OCI-LY1 (cell line): ENCODE measurements at regions not wholly inside any gene's neighbourhood (a gene's known extent, or its start where the extent isn't known, plus 50 kb on each side); places are given as distances from the start of the nearest gene placed in this dataset.

ENCODE experiments used
- H2AFZ ChIP-seq: fragments of 200-600 bp; sonication (generic), shearing (Covaris generic); 2 replicates; pipeline ENCODE4 v1.6.0; 2014; ENCODE audit warnings: antibody characterized with exemption, mild to moderate bottlenecking, low read length
- H3F3A ChIP-seq: fragments of 200-600 bp; sonication (generic), shearing (Covaris generic); 2 replicates; pipeline ENCODE4 v1.6.0; 2014; ENCODE audit warnings: mild to moderate bottlenecking, antibody characterized with exemption, low read length, moderate library complexity; ENCODE audit not compliant: insufficient read depth
- H3K27ac ChIP-seq: fragments of 200-600 bp; sonication (generic); 2 replicates; pipeline ENCODE4 v1.5.1; 2014; ENCODE audit warnings: low read length, mixed run types, mild to moderate bottlenecking, low read depth; ENCODE audit not compliant: poor library complexity, severe bottlenecking
- H3K27me3 ChIP-seq: fragments of 200-600 bp; sonication (generic); 2 replicates; pipeline ENCODE4 v1.6.0; 2014; ENCODE audit warnings: antibody characterized with exemption, mild to moderate bottlenecking, low read length, moderate library complexity; ENCODE audit not compliant: insufficient read depth
- H3K36me3 ChIP-seq: fragments of 200-600 bp; sonication (generic); 2 replicates; pipeline ENCODE4 v1.6.1; 2014; ENCODE audit warnings: mild to moderate bottlenecking, antibody characterized with exemption, low read length, moderate library complexity, mixed read lengths; ENCODE audit not compliant: insufficient read depth
- H3K4me1 ChIP-seq: fragments of 200-600 bp; sonication (generic); 2 replicates; pipeline ENCODE4 v1.5.1; 2014; ENCODE audit warnings: mild to moderate bottlenecking, low read length, moderate library complexity; ENCODE audit not compliant: insufficient read depth, severe bottlenecking
- H3K4me2 ChIP-seq: fragments of 200-600 bp; sonication (generic), shearing (Covaris generic); 2 replicates; pipeline ENCODE4 v1.6.1; 2014; ENCODE audit warnings: low read length
- H3K4me3 ChIP-seq: fragments of 200-600 bp; sonication (generic); 2 replicates; pipeline ENCODE4 v1.5.1; 2014; ENCODE audit warnings: low read length, low read depth, mild to moderate bottlenecking, mixed read lengths; ENCODE audit not compliant: poor library complexity, severe bottlenecking
- H3K79me2 ChIP-seq: fragments of 200-600 bp; shearing (Covaris generic); 2 replicates; pipeline ENCODE4 v1.6.1; 2016; ENCODE audit warnings: mixed run types, low read length, mixed read lengths; ENCODE audit not compliant: insufficient read depth
- H3K9ac ChIP-seq: fragments of 200-600 bp; sonication (generic), shearing (Covaris generic); 2 replicates; pipeline ENCODE4 v1.6.1; 2014; ENCODE audit warnings: mild to moderate bottlenecking, low read length, mixed read lengths
- H3K9me2 ChIP-seq: fragments of 200-600 bp; sonication (generic), shearing (Covaris generic); 2 replicates; pipeline ENCODE4 v1.6.1; 2014; ENCODE audit warnings: low read depth, mild to moderate bottlenecking, low read length, mixed read lengths
- H3K9me3 ChIP-seq: fragments of 200-600 bp; shearing (Covaris generic); 2 replicates; pipeline ENCODE4 v1.6.1; 2014; ENCODE audit warnings: low read length, mixed read lengths
- H4K20me1 ChIP-seq: fragments of 200-600 bp; sonication (generic), shearing (Covaris generic); 2 replicates; pipeline ENCODE4 v1.6.0; 2016; ENCODE audit warnings: mild to moderate bottlenecking, low read length; ENCODE audit not compliant: insufficient read depth
- EZH2 ChIP-seq: fragments of 200-600 bp; sonication (generic), shearing (Covaris generic); IDR thresholded peaks from 2 replicates; pipeline ENCODE4 v1.8.0; 2017; ENCODE audit warnings: borderline replicate concordance, mixed run types, mild to moderate bottlenecking, antibody characterized with exemption, low read length, moderate library complexity, mixed read lengths
- TF ChIP-seq, protein P1 (sequence below): fragments of 200-600 bp; sonication (generic), shearing (Covaris generic); IDR thresholded peaks from 2 replicates; pipeline ENCODE4 v1.5.1; 2017; ENCODE audit warnings: mild to moderate bottlenecking, antibody characterized with exemption, low read length, moderate library complexity, mixed read lengths

DNA sequence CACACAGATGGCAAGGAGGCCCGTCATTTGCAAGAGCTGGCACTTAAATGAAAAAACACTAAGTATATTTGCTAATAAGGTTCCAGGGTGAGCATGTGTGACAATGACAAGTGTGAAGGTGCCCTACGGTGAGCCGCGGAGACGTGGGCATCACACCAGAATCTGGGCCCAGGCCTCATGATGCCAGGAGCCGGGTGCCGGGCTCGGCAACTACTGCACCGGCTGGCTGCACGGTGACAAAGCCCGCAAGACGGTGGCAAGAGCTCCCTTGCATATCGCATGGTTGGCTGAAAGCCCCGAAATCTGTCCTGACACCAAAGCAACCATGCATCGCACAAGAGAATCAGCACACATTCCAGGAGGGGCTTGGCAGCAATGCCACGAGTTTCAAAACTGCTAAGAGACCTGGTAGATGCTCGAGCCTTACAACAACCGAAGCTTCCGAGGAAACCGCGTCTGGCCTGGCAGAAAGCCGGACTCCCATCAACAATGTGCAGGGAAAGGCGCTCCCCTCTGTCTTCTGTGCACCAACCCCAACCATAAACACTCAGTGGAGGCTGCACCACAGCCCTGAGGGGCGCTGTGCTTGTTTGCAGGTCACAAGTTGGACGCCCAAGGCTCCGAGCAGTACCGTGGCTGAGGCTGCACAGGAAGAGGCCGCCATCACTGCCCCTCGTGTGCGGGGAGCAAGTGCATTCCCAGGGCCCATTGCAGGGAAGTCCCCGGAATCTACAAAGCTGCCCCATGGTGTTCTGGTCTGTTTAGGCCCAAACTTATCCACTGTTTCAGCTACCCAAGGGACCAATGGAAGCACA lies 339.7 kb downstream of the CTTN start:
- no peaks in the 10 kb centered on the region for H3K36me3 ChIP-seq
- H3K9ac ChIP-seq = no peak overlapping the region
- H3K9me3 ChIP-seq = no peaks in the 10 kb centered on the region
- no peaks in the 10 kb centered on the region for H3K9me2 ChIP-seq
- TF ChIP-seq, protein P1, sequence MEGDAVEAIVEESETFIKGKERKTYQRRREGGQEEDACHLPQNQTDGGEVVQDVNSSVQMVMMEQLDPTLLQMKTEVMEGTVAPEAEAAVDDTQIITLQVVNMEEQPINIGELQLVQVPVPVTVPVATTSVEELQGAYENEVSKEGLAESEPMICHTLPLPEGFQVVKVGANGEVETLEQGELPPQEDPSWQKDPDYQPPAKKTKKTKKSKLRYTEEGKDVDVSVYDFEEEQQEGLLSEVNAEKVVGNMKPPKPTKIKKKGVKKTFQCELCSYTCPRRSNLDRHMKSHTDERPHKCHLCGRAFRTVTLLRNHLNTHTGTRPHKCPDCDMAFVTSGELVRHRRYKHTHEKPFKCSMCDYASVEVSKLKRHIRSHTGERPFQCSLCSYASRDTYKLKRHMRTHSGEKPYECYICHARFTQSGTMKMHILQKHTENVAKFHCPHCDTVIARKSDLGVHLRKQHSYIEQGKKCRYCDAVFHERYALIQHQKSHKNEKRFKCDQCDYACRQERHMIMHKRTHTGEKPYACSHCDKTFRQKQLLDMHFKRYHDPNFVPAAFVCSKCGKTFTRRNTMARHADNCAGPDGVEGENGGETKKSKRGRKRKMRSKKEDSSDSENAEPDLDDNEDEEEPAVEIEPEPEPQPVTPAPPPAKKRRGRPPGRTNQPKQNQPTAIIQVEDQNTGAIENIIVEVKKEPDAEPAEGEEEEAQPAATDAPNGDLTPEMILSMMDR = no peak
- no peaks in the 10 kb centered on the region for H3K27me3 ChIP-seq
- no peaks in the 10 kb centered on the region for H3F3A ChIP-seq
- H3K4me1 ChIP-seq = no peaks in the 10 kb centered on the region
- H4K20me1 ChIP-seq = no peaks in the 10 kb centered on the region
- no peak overlapping the region for H3K27ac ChIP-seq
- no peak overlapping the region for H3K4me3 ChIP-seq
- H3K79me2 ChIP-seq = no peaks in the 10 kb centered on the region
- no peak overlapping the region for H2AFZ ChIP-seq
- H3K4me2 ChIP-seq = no peak overlapping the region

DNA sequence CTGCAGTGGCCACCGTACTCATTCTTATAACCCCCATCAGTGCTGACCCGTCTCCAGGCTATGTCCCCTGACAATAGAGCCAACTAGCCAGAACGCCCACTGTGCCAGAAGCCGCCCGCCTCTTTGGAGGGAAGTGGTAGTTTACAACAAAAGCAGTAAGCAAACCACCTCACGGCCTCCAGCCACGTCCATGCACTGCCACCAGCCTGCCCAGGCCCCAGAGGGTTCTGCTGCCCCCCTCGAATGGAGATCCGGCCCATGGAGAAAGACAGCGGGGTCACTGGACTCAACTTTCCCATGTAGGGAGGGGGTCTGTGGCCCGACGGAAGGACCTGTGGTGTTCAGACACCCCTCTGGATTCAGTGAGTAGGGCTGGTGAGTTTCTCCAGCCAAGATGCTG lies 340.3 kb downstream of the CTTN start:
- no peak for TF ChIP-seq EZH2
- TF ChIP-seq, protein P1 = no peak
- H2AFZ ChIP-seq = no peak overlapping the region
- H3K36me3 ChIP-seq = no peaks in the 10 kb centered on the region
- no peaks in the 10 kb centered on the region for H3K9me2 ChIP-seq
- H4K20me1 ChIP-seq = no peaks in the 10 kb centered on the region
- no peaks in the 10 kb centered on the region for H3K79me2 ChIP-seq
- H3K27ac ChIP-seq = no peak overlapping the region
- no peak overlapping the region for H3K4me3 ChIP-seq
- H3K9ac ChIP-seq = no peak overlapping the region
- no peak overlapping the region for H3K4me2 ChIP-seq
- no peaks in the 10 kb centered on the region for H3K4me1 ChIP-seq
- H3F3A ChIP-seq = no peaks in the 10 kb centered on the region
- no peaks in the 10 kb centered on the region for H3K27me3 ChIP-seq
- no peaks in the 10 kb centered on the region for H3K9me3 ChIP-seq

DNA sequence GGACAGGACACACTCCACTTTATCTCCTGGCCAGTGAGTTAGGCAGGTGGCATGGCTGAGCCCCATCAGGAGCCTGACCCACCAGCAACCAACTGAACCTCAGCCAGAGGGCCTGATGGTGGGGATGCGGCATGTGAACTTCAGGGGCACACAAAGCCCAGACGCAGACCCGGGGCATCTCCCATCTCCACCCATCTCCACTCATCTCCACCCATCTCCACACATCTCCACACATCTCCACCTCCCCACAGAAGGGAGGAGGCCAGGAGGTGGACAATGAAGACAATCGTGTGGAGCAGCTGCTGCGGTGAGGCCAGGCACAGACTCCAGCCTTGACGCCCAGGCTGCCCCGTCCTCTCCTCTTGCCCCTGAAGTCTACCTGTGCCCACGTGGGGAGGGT lies 340.8 kb downstream of the CTTN start:
- H3K9me3 ChIP-seq = no peaks in the 10 kb centered on the region
- no peak for TF ChIP-seq EZH2
- TF ChIP-seq, protein P1 = no peak
- H3K27me3 ChIP-seq = no peaks in the 10 kb centered on the region
- H4K20me1 ChIP-seq = no peaks in the 10 kb centered on the region
- no peaks in the 10 kb centered on the region for H3F3A ChIP-seq
- H3K9me2 ChIP-seq = no peaks in the 10 kb centered on the region
- no peak overlapping the region for H3K9ac ChIP-seq
- no peaks in the 10 kb centered on the region for H3K4me1 ChIP-seq
- no peaks in the 10 kb centered on the region for H3K36me3 ChIP-seq
- no peak overlapping the region for H3K4me3 ChIP-seq
- no peaks in the 10 kb centered on the region for H3K79me2 ChIP-seq
- H2AFZ ChIP-seq = no peak overlapping the region
- H3K4me2 ChIP-seq = no peak overlapping the region
- H3K27ac ChIP-seq = no peak overlapping the region
